GM18519 (cell line): ENCODE measurements at regions not wholly inside any gene's neighbourhood (a gene's known extent, or its start where the extent isn't known, plus 50 kb on each side); places are given as distances from the start of the nearest gene placed in this dataset.

Source experiments
- ATAC-seq: cut with Tn5 transposase; IDR thresholded peaks from one replicate; pipeline ENCODE4 v1.9.1; 2021; ENCODE audit warnings: mild to moderate bottlenecking, moderate library complexity; ENCODE audit not compliant: unreplicated experiment, low FRiP score

DNA sequence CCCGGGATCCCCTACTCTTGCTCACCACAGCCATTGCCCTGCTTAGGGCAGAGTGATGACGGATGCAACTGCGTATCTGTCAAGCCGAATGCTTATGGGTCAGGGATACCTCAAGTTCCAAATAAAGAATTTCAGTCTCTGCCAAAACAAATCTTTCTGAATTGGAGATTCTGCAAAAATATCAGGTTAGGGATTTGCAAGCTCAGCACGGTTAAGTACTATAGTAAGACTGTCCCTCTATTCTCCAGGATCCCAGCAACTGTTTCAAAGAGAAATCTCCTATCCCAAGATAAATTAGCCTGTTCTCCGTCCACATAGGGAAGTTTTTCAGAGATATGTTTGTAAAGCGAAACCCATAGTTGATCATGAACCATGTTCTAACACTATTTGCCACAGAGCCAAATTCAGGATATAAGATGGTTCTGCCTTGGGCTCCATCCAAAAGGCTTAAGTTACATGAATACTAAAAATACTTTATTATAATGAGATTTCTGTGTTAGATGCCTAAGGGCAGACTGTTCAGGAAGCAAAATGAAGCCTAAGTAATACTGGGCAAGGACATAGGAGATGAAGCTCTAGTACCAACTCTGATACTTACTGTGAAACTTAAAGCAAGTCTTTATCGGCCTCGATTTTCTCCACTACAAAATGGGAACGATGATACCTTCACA is 100.1 kb upstream of the LPP start:
- no peak for ATAC-seq

DNA sequence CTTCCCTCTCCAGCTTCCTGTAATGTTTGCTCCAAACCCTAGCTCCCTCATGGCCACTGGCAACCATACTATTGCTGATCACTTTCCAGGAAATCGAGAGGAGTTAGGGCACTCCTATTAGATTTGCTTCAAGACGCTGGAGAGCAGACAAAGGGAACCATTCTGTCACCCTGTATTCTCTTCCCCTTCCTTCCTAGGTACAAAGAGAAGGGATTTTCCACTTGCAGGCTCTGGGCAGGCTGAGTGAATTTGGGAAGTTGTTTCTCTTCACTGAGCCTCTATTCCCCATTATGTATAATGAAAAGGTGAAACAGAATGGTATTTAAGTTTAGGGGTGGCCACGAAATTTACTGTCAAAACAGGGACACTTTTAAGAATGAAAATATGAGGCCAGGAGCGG is 99.4 kb upstream of the LPP start:
- no peak for ATAC-seq

DNA sequence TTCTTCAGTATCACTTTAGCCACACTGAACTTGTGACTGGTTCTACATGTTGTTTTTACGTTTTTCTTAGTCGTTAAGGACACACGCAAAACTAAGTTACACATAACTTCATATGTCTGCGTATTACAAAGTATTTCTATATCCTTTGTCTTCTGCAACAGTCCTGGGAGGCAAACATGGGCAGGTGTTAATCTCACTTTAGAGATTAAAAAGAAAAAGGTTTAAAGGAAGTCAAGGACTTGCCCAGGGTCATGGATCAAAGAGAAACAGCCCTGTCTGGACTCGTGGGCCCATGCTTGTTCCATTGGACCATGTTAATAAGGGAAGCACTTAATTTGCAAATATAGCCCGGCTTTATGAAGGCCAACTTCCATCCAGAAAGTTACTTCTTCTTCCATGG is 98.6 kb upstream of the LPP start:
- no peak for ATAC-seq

DNA sequence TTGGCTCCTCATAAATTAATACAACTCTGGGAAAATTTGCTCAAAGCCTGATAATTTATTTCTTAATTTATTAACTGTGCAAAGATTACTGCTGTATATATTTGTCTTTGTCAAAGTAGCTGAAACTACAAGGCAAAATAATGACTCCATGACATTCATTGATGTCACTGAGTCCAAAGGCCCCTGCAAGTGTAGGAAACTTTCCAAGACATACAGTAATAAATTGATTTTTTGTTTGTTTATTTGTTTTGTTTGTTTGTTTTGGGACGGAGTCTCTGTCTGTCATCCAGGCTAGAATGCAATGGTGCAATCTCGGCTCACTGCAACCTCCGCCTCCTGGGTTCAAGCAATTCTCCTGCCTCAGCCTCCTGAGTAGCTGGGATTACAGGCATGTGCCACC is 96.8 kb upstream of the LPP start:
- ATAC-seq: no peak

DNA sequence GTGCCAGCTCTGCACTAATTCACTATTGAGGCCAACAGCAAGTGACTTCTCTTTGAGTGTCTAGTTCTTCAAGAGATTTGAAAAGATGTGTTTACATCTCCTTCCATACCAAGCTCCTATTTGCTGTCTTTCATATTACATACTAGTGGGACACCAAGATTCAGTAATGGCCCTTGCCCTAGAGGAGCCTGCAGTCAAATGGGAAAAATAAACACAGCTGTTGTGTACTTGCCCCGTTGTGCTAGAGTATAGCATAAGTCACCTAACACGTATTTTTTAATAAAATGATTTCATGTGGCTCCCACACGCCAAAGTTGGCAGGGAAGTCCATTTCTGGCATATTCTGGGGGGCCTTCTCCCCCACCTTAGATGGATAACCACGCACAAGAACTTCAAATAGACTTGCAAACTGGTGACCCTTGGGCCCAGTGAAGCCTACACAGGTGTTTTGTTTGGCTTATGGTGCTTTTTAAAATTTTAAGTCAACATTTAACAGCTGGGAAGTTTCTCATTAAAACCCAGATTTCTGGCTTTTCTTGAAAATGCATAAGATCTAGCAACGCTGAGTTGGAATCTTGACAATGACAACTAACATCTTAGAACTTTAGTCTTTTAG is 95.3 kb upstream of the LPP start:
- ATAC-seq: no peak

DNA sequence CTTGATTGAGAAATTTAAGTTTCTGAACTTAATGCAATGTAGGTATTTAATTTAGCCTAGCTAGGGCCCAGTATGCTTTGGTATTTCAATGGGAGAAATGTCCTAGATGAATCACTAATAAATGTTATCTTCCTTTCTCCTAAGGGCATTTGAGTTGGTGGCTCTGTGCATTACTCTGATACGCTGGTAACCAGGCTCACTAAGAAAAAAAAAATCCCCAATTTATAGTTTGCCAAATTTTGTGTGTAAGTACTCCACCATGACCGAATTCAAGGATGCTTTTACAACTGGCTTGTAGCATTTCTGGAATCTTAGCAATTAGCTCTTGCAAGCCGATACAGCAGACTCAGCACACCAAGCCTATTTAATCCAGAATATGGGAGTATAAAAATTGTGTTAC is 94.6 kb upstream of the LPP start:
- no peak for ATAC-seq

DNA sequence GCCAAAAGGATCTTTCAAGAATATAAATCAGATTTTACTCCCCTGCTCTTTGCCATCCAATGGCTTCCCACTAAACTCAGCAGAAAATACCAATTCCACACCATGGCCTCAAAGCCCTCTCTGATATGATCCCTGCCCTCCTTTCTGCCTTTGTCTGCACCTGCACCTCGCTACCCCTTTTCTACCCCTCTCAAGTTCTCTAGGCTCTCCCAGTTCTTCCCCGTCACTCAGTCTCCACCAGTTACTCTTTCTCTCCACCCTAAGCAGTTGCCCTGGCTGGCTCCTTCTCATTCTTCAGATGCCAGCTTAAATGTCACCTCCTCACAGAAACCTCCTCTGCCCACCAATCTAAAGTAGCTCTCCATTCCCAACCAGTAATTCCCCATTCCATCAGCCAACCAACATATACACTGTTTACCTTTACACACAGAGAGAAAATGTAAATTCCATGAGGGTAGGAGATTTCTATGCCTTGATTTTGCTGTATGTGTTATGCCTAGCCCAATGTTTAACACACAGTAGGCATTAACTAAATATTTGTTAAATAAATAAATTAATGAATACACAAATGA is 93.6 kb upstream of the LPP start:
- ATAC-seq: no peak

DNA sequence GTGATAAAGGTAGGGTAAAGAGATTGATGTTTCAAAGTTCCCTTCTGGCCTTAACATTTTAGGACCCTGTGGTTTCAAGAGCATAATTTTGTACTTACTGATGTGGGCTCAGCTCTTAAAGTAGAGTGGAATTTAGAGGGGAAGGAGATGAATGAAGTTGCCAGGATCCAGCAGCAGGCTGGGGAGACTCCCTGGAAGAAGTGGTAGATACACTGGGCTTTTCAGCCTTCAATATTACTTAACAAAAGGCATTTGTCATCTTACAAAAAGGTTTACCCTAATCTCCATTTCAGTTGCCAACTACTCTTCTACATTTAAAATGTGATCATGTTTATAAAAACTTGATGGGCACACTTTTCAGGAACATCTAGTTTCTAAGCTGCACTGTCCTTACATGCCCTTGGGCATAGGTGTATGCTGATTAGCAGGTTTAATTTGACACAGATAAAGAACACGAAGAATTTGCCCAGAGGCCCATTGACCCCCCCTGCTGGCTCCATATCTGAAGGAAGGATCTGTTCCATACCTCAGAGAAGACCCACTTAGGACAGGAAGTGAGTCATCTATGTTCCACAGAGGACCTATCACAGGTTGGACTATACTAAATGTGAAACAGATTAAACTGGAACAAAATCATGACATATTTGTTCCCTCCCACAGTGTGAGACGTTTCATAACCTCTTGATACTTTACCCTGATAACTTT is 93.0 kb upstream of the LPP start:
- ATAC-seq: no peak

DNA sequence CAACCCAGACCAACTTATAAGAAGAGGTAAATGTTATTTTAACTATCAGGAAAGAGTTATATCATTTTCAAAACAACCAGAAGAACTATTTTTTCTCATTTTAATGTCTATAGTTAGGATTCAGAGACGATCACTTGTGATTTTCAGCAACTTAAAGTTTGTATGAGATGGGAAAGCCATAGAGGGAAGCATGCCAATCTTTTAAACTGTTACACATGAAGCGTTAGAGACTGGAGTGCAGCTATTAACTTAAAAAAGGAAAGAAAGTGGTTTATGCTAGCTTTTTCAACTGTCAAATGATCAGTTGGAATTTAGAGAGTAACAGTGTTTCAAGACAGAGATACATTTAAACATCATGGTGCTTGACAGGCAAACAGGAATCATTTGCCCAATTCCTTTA is 91.7 kb upstream of the LPP start:
- ATAC-seq: no peak

DNA sequence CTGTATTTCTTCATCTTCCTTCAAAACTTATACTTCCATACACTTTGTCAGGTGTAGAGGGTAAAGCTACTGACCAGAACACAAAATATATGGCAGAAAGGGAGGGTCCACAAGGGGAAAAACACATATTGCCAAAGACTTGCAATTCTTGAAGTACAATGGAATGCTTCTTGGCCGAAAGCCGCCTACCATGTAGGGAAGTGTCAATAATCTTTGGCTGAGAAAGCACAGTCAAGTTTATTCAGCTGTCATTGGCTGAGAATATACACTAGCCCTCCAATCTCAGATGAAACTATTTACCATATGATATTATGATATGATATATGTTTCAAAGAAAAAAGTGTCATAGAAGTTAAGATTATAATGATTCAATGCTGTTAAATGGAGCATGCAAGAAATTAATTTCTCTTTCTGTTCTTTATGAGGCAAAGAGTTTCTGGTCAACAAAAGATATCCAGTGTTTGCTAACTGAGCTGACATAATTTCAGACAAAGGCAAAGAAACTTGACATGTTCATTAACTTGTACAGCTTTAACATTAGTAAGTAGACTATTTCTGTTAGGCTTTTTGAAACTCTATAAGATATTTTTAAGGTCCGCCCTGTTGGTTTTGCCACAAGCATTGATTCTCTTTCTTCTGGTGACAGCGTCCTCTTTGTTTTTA is 89.0 kb upstream of the LPP start:
- no peak for ATAC-seq

DNA sequence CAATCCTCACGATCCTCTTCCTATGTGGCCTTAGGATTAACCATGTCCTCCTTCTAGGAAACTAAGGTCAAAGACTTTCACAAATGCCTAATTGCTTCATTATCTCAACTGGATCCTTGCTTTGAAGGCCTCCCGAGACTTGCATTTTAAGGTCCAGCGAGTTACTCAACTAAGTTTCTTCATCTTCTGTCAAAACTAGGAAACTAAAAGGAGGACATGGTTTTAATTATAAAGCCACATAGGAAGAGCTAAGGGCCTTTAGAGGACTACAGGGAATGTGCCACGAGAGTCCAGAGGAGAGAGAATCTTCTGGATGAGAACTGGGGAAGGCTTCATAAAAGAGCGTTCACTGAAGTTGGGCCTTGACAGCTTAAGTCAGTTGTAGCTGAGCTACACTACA is 87.8 kb upstream of the LPP start:
- no peak for ATAC-seq

DNA sequence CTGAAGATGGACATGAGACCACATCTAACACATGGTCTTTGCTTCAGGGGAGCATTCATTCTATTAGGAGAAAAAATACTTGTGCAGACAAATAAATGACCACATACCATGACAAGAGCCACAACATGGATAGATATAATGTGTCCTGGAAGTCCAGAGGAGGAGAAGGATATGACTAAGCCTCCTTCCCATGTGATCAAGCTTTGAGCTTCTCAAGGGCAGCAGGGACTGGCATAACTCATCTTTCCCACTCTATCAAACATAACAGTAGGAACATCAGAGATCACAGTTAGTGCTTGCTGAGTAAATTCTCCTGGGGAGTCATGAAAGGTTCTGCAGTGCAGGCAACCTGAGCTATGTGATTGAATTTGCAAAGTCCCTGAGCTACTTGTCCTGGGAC is 86.0 kb upstream of the LPP start:
- ATAC-seq: no peak

DNA sequence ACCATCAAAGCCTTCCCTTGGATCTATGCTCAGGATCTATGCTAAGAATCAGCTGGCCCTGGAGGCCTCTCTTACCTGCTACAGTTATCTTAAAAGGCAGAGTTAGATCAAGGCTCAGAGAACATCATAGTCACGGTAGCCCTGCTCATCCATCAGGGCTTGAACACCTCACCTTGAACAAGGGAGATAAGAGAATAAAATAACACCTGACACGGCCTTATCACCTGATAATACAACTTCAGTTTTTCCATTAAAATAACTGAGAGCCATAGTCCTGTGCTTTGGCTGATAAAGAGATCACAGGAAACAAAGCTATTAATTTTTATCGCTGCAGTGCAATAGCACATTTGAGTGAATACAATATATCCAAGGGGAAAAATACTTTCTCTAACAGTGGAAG is 85.6 kb upstream of the LPP start:
- ATAC-seq: no peak

DNA sequence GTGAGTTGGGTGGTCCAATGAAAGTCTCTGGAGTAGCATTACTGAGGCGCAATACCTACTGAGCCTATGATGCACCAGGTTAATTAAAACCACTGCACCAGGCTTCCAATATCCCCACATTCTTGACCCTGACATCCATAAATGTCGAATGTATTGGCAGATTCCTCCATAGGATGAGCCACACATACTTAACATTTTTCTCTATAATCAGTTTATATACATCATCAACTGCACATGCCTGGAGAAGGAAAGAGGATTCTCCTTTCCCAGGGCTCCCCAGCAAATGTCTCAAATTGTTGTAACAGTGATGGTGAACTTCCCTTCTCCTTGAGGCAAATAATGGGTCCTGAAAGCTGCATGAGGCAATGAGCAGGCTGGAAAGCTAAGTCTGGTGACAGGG is 82.3 kb upstream of the LPP start:
- ATAC-seq: no peak

DNA sequence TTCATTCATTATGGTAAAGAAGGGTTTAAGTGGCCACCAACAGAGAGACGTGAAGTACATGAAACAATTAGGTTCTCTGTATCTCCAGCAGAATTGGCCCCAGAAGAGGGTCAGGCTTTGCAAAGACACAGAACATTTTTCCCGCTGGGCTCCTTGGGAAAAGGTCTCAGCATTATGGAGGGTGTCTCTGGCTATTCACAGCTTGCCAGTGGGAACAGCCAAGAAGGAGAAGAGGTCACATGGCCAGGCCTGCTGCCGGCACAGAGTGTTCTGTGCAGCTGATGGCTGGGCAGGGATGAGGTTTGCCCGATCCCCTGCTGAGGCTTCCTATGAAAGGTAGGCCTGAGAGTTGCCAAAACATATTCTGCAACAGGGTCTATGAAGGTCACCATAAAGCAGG is 77.8 kb upstream of the LPP start:
- no peak for ATAC-seq

DNA sequence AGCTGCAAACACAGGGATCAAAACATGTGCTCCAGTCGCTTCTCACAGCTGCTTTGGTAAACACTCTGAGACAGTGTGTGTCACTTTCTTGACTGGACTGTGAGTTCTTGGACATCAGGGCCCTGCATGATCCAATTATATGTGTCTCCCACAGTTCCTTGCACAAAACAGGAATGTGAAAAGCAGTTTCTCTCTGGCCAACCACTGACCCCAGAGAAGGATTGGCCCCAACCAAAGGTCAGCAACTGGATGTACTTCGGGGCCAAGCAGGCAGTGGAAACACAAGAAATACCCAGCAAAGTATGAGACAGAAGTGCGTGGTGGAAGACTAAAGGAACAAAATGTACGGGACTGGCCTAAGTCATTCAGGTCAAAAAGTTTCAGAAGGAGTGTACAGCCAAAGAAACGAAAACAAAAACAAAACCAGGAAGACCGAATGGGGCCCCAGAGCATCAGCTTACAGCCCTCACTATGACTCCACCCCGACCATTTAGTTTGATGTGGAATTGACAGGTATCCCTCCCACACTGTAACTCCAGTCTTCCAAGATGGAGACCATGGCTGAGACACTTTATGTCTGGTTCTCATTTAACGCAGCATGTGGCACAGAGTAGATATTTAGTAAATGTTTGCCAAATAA is 76.7 kb upstream of the LPP start:
- ATAC-seq: no peak

DNA sequence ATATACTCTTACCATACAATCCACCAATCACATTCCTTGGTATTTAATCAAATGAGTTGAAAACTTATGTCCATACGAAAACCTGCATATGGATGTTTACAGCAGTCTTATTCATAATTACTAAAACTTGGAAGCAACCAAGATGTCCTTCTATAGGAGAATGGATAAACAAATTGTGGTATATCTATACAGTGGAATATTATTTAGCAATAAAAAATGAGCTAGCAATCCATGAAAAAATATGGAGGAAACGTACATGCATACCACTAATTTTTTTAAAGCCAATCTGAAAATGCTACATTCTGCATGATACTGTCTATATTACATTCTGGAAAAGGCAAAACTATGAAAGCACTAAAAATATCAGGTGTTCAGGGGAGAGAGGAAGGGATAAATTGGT is 73.9 kb upstream of the LPP start:
- no peak for ATAC-seq

DNA sequence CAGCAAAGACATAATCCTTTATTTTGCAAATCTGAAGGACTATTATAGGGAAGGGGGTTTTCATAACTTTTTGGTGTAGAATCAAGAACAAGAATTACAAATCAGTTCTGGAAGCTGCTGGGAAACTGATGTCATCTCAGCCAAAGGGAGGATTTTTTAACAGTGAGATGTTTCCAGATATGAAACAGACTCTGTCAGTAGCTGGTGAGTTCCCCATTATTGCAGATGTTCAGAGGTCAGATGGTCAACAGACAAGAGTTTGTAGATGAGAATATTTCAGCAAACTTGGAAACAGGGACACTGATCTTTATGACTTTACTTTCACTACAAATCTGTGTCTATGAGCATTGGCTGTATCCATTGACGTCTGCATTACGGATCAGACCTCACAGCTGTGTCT is 71.9 kb upstream of the LPP start:
- ATAC-seq: no peak

DNA sequence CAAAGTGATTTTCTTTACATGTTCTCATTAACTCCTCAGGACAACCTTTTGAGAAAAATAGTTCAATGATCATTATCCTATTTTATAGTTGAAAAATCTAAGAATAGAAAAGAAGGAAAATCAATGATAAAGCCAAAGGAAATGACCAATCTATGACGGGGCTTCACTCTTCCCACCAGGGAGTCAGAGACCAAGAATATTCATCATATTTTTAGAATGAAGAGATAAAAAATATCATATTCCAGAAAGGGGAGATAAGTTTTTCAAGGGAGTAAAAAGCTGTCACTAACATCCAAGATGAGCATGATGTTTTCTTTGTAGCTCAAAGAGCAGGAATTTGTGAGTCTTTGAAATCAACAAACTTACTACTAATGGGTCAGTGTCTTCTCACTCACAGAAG is 71.5 kb upstream of the LPP start:
- ATAC-seq: no peak

DNA sequence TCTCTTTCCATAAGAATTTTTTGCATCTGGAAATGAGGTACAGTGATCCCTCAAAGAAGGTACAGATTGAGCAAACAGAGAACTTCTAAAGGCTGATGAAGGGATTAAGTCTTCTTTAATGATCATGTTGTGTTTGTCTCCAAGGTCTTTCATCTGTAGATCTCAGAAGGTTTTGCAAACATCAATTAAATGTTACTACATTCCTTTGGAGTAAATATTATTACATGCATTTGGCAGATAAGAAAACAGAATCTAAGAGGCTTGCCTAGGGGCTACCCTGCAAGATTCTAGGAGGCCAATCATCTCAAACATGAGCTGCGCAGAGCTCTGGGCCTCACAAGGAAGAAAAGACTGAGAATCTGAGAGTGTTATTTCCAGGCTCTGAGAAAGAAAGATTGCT is 70.9 kb upstream of the LPP start:
- no peak for ATAC-seq
